A673 (cell line): ENCODE measurements at regions not wholly inside any gene's neighbourhood (a gene's known extent, or its start where the extent isn't known, plus 50 kb on each side); places are given as distances from the start of the nearest gene placed in this dataset.

Source experiments
- BruUV-seq: library from RNA; stranded (reverse); fragments of 400-500 nt; replicated peaks from 2 replicates; lab custom pipeline; 2021; lab: Mats Ljungman, UMichigan
- CTCF ChIA-PET: fragments of 300-600 bp; sonication (Branson Sonifier 250); formaldehyde crosslinking; loops from one replicate; lab custom pipeline; 2022; ENCODE audit warnings: antibody characterized with exemption; lab: Charles Lee
- POLR2A ChIA-PET: fragments of 300-600 bp; sonication (Branson Sonifier 250); formaldehyde crosslinking; loops from one replicate; lab custom pipeline; 2022; ENCODE audit warnings: antibody characterized with exemption; ENCODE audit not compliant: low non-redundant PET; lab: Charles Lee
- DNase-seq: peaks from one replicate; pipeline ENCODE4 v3.0.0-alpha.2; 2015; ENCODE audit warnings: low spot score
- H3K27ac ChIP-seq: fragments of 200-600 bp; sonication (generic); 2 replicates; pipeline ENCODE4 v1.5.1; 2016; ENCODE audit warnings: mixed run types, low read depth, mild to moderate bottlenecking, mixed read lengths, antibody characterized with exemption, low read length; ENCODE audit not compliant: poor library complexity, severe bottlenecking
- H3K27me3 ChIP-seq: fragments of 200-600 bp; sonication (generic); replicated peaks from 2 replicates; pipeline ENCODE4 v1.6.1; 2017; ENCODE audit warnings: mixed run types, low read depth, mild to moderate bottlenecking, mixed read lengths, antibody characterized with exemption, low read length; ENCODE audit not compliant: insufficient read depth, poor library complexity
- H3K36me3 ChIP-seq: fragments of 200-600 bp; sonication (generic); 2 replicates; pipeline ENCODE4 v1.6.1; 2016; ENCODE audit warnings: mixed run types, mild to moderate bottlenecking, mixed read lengths, antibody characterized with exemption, low read length; ENCODE audit not compliant: insufficient read depth, poor library complexity, severe bottlenecking
- H3K4me1 ChIP-seq: fragments of 200-600 bp; sonication (generic); 2 replicates; pipeline ENCODE4 v1.6.1; 2017; ENCODE audit warnings: mixed run types, mild to moderate bottlenecking, mixed read lengths, antibody characterized with exemption, low read length; ENCODE audit not compliant: insufficient read depth, poor library complexity, severe bottlenecking
- H3K4me3 ChIP-seq: fragments of 200-600 bp; sonication (generic); 2 replicates; pipeline ENCODE4 v1.5.1; 2016; ENCODE audit warnings: low read depth, mixed run types, mild to moderate bottlenecking, mixed read lengths, low read length; ENCODE audit not compliant: poor library complexity, severe bottlenecking
- H3K9me3 ChIP-seq: fragments of 200-600 bp; sonication (generic); 2 replicates; pipeline ENCODE4 v1.6.1; 2016; ENCODE audit warnings: mixed run types, low read depth, mild to moderate bottlenecking, mixed read lengths, antibody characterized with exemption, low read length; ENCODE audit not compliant: poor library complexity, severe bottlenecking
- CTCF ChIP-seq: fragments of 300-800, 200-600 bp; sonication (generic); conservative IDR thresholded peaks from 2 replicates; pipeline ENCODE4 v1.5.1; 2017; ENCODE audit warnings: low read depth, mild to moderate bottlenecking, antibody characterized with exemption, low read length, moderate library complexity, mixed read lengths
- EZH2 ChIP-seq: fragments of 200-600 bp; sonication (generic); IDR thresholded peaks from 2 replicates; pipeline ENCODE4 v1.6.1; 2017; ENCODE audit warnings: borderline replicate concordance, low read depth, mild to moderate bottlenecking, mixed read lengths, antibody characterized with exemption, low read length; ENCODE audit not compliant: poor library complexity, severe bottlenecking
- intact Hi-C: fragments of 100-400 bp; cut with micrococcal nuclease; formaldehyde crosslinking; loops from one replicate; pipeline ENCODE4 v1.10.0; 2022; ENCODE audit not compliant: unreplicated experiment

GRCh38 chr15:93496888-93497287, 407.9 kb upstream of the RGMA start:
- no TSS peak for BruUV-seq
- no peaks in the 10 kb centered on the region for H3K27me3 ChIP-seq
- no peaks in the 10 kb centered on the region for H3K9me3 ChIP-seq
- H3K4me1 ChIP-seq, result no peaks in the 10 kb centered on the region
- CTCF ChIA-PET, result no interaction called here
- H3K4me3 ChIP-seq, result no peak overlapping the region
- no peak overlapping the region for H3K27ac ChIP-seq
- TF ChIP-seq CTCF (no peak), EZH2 (no peak)
- intact Hi-C loops, result no loop called here
- POLR2A ChIA-PET, result interaction anchor here (0.5 kb wide), 1 partner anchor 38 kb away, joined by 3 read pairs; no protein-coding TSS in a partner anchor
- DNase-seq, result no peak
- no peaks in the 10 kb centered on the region for H3K36me3 ChIP-seq

DNA sequence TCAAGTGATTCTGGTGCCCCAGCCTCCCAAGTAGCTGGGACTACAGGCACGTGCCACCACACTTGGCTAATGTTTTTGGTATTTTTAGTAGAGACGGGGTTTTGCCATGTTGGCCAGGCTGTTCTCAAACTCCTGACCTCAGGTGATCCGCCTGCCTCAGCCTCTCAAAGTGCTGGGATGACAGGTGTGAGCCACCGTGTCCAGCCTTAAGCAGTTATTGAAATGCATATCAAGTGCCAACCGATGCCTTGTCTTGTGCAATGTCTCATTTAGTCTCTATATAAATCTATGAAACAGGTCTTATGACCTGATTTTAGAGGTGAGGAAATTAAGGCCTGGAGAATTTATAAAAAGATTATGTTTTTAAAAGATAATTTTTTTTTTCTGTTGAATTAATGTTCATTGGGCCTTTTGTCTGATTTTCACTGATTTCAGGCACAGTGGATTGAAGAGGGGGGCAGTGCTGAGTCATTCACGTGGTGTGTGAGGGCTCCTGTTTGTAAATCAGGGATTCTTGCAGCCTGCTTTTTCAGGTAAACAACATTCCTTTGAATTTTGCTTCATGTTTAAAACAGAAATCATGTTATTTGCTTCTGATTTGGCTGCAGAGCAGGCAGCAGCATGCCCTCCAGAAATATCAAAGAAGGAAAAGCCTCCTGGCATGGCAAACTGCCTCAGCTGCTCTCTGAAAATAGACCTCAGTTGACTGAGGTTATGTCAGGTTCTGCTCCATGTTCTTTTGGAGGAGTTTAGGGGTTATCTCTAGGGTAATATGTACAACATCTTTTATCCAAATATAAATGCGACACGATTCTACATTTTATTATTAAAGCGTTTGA, 407.0 kb upstream of the RGMA start:
- Histone ChIP-seq H3K4me1 (no peaks in the 10 kb centered on the region), H3K27ac (no peak overlapping the region), H3K9me3 (no peaks in the 10 kb centered on the region), H3K27me3 (no peaks in the 10 kb centered on the region), H3K36me3 (no peaks in the 10 kb centered on the region), H3K4me3 (no peak overlapping the region)
- ChIA-PET POLR2A (interaction anchor here (0.5 kb wide), 1 partner anchor 37 kb away, joined by 3 read pairs; no protein-coding TSS in a partner anchor), CTCF (no interaction called here)
- intact Hi-C loops, result no loop called here
- no peak for DNase-seq
- no TSS peak for BruUV-seq
- no peak for TF ChIP-seq CTCF
- TF ChIP-seq EZH2, result no peak

DNA sequence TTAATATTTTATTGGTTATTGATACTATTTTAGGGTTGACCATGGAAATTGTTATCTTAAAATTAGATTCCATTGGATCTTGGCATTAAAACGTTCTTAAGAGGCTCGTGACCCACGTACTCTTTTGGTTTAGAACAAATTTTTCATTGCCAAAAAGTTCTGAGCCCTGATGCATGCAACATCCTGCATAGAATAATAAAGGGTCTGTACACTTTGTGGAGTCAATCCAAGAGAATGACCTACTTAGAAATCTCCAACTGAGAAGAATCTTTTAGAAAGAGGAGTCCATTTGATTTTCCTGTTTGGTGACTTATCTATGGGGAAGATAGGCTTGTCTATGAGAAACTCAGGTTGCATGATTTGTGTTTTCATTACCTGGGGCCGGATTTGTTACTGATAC, 404.2 kb upstream of the RGMA start:
- Histone ChIP-seq H3K9me3 (no peaks in the 10 kb centered on the region), H3K4me1 (no peaks in the 10 kb centered on the region), H3K36me3 (no peaks in the 10 kb centered on the region), H3K27me3 (no peaks in the 10 kb centered on the region), H3K4me3 (no peak overlapping the region), H3K27ac (no peak overlapping the region)
- TF ChIP-seq CTCF (no peak), EZH2 (no peak)
- intact Hi-C loops, result no loop called here
- ChIA-PET CTCF (no interaction called here), POLR2A (no interaction called here)
- DNase-seq, result no peak
- no TSS peak for BruUV-seq
